ENCODE measurements at regions not wholly inside any gene's neighbourhood (a gene's known extent, or its start where the extent isn't known, plus 50 kb on each side); places are given as distances from the start of the nearest gene placed in this dataset.

DNA sequence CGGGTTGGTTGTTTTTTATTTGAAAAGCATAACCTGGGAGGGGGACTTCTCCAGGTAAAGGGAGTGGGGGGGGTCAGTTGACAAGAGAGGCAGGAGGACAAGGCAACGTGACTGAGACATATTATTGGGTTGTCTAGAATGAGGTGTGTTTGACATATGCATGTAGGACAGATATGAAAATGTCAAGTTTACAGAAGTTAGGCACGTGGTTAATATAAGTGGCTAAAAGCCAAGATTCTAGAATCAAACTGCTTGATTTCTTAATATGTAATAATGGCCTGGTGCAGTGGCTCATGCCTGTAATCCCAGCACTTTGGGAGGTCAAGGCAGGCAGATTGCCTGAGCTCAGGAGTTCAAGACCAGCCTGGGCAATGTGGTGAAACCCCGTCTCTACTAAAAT is 212.8 kb downstream of the SQOR start:
- H3K27me3 Mint-ChIP-seq: peaks cover 0 to 18% (median 10%) of the 10 kb centered on the region in 5 donors
- H3K36me3 Mint-ChIP-seq: peaks cover 0 to 2% (median 0%) of the 10 kb centered on the region in 5 donors
- Histone ChIP-seq H3K36me3 (ENCODE audit: control insufficient read depth in 2 of 3, insufficient read depth in 3 of 3, low read length in 3 of 3) (no peaks in the 10 kb centered on the region), H3K27ac (ENCODE audit: low read depth, low read length) (no peak overlapping the region), H3K4me3 (ENCODE audit: low read length) (no peak overlapping the region), H3K4me1 (ENCODE audit: control insufficient read depth in 2 of 2, insufficient read depth in 2 of 2, low read length in 2 of 2) (no peaks in the 10 kb centered on the region), H3K9me3 (ENCODE audit: control insufficient read depth in 2 of 3, low read length in 3 of 3) (no peaks in the 10 kb centered on the region), H3K27me3 (ENCODE audit: control insufficient read depth in 2 of 2, insufficient read depth in 2 of 2, low read length in 2 of 2) (peaks cover 0 to 3% of the 10 kb centered on the region in 2 donors)
- no peak overlapping the region for H3K4me3 Mint-ChIP-seq
- H3K4me1 Mint-ChIP-seq: no peaks in the 10 kb centered on the region
- intact Hi-C loops (cut with micrococcal nuclease): no loop called here
- ATAC-seq (no peak), DNase-seq (no peak)
- peaks cover 0 to 12% (median 7%) of the 10 kb centered on the region in 11 donors for H3K9me3 Mint-ChIP-seq
- CTCF ChIA-PET: no interaction called here
- no peak overlapping the region for H3K27ac Mint-ChIP-seq
- POLR2A ChIA-PET: no interaction called here

DNA sequence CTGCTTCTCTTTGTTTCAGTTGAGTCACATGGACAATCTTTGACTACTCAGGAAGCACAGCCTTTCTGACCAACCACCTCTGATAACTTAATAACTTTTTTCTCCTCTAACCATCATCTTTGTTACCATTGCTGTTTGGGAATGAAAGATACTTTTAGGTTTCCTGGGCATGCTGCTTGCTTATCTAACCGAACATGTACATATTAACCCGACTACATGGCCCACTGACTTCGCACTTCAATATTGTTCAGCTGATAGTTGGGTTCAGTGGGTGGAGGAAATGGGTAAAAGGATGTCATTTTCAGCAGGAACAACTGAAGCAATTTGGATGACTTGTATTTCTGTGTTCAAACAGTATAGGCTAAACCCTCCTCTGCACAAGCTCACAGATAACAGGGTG is 214.3 kb downstream of the SQOR start:
- CTCF ChIA-PET: interaction anchor here (0.7 kb wide), 1 partner anchor 16 kb away, joined by 4 read pairs; no protein-coding TSS in a partner anchor
- Mint-ChIP-seq H3K4me1 (no peaks in the 10 kb centered on the region), H3K9me3 (peaks cover 0 to 14% (median 7%) of the 10 kb centered on the region in 11 donors), H3K27ac (no peak overlapping the region), H3K4me3 (no peak overlapping the region), H3K36me3 (peaks cover 0 to 3% (median 0%) of the 10 kb centered on the region in 5 donors), H3K27me3 (peaks cover 0 to 17% (median 11%) of the 10 kb centered on the region in 5 donors)
- no peak for ATAC-seq
- H3K9me3 ChIP-seq (ENCODE audit: control insufficient read depth in 2 of 3, low read length in 3 of 3): no peaks in the 10 kb centered on the region
- no peak for DNase-seq
- no peaks in the 10 kb centered on the region for H3K4me1 ChIP-seq (ENCODE audit: control insufficient read depth in 2 of 2, insufficient read depth in 2 of 2, low read length in 2 of 2)
- H3K36me3 ChIP-seq (ENCODE audit: control insufficient read depth in 2 of 3, insufficient read depth in 3 of 3, low read length in 3 of 3): no peaks in the 10 kb centered on the region
- H3K27me3 ChIP-seq (ENCODE audit: control insufficient read depth in 2 of 2, insufficient read depth in 2 of 2, low read length in 2 of 2): peaks cover 0 to 3% of the 10 kb centered on the region in 2 donors
- intact Hi-C loops (cut with micrococcal nuclease): no loop called here
- H3K27ac ChIP-seq (ENCODE audit: low read depth, low read length): no peak overlapping the region
- H3K4me3 ChIP-seq (ENCODE audit: low read length): no peak overlapping the region
- POLR2A ChIA-PET: no interaction called here

DNA sequence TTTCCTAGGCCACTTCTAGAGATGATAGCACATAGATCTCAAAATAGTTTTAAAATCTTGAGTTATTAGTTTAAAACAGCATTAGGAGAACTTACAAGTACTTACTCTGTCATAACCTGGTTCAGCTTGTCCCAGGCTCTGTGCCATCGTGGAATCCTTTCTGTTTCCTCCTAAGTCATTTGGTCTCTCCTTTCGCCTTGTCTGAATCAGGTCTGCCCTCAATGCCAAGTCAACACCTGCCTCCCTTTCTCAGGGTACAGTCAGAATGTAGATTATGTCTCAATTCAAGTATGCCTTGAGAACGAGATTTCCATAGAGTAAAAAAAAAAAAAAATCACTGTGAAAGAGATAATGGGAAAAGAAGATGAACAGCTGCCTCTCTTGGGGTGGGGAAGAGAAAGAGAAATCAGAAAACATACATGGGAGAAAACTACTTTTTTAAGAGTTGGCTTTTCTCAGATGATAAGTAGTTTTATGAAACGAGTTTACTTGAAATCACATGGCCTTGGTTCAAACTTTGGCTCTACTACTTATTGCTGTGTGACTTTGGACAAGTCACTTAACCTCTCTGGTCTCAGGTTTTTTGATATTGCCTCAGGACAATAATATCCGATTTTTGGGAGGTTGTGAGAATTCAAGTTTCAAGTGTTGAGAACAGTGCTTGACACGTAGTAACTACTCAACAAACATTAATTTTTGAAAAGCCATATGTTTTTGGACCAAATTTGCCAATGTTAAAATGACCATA is 219.8 kb downstream of the SQOR start:
- peaks cover 0 to 3% of the 10 kb centered on the region in 2 donors for H3K27me3 ChIP-seq (ENCODE audit: control insufficient read depth in 2 of 2, insufficient read depth in 2 of 2, low read length in 2 of 2)
- peaks cover 0 to 11% (median 5%) of the 10 kb centered on the region in 11 donors for H3K9me3 Mint-ChIP-seq
- POLR2A ChIA-PET: no interaction called here
- CTCF ChIA-PET: no interaction called here
- peaks cover 0 to 18% (median 14%) of the 10 kb centered on the region in 5 donors for H3K27me3 Mint-ChIP-seq
- no peak overlapping the region for H3K4me3 ChIP-seq (ENCODE audit: low read length)
- DNase-seq: no peak
- H3K4me1 ChIP-seq (ENCODE audit: control insufficient read depth in 2 of 2, insufficient read depth in 2 of 2, low read length in 2 of 2): no peaks in the 10 kb centered on the region
- ATAC-seq: no peak
- H3K27ac ChIP-seq (ENCODE audit: low read depth, low read length): no peak overlapping the region
- intact Hi-C loops (cut with micrococcal nuclease): no loop called here
- no peaks in the 10 kb centered on the region for H3K9me3 ChIP-seq (ENCODE audit: control insufficient read depth in 2 of 3, low read length in 3 of 3)
- no peak overlapping the region for H3K27ac Mint-ChIP-seq
- H3K36me3 Mint-ChIP-seq: peaks cover 0 to 3% (median 0%) of the 10 kb centered on the region in 5 donors
- H3K4me3 Mint-ChIP-seq: no peak overlapping the region
- no peaks in the 10 kb centered on the region for H3K36me3 ChIP-seq (ENCODE audit: control insufficient read depth in 2 of 3, insufficient read depth in 3 of 3, low read length in 3 of 3)
- no peaks in the 10 kb centered on the region for H3K4me1 Mint-ChIP-seq

DNA sequence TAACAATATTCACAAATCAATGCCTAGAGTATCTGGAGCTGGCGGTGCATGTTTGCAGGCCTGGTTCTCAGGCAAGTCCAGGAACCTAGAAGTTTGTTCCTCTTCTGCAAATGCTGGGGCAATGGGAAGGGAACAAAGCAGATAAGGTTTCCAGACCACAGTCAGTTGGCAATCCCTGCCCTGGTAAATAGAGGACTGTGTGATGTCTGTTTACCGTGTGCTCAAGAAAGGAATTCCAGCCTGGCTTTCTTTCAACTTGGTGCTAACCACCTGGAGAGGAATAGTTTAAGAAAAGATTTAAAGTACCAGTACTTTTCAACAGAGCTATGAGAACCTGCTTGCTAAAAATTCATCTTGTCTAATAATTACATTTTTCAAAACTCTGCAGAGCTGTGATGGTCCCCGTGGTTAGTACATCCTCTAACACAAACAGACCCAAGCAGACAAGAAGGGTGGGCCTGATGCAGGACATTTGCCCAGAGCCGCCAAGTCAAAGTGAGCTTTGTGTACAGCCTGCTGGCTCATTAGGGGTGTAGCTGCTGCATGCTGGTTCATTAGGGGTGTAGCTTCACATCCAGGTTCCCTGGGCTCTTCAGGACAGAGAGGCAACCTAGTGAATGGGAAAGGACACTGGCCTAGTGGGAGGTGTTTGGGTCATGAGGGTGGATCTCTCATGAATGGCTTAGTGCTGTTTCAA is 220.5 kb downstream of the SQOR start:
- intact Hi-C loops (cut with micrococcal nuclease): no loop called here
- ChIA-PET POLR2A (no interaction called here), CTCF (no interaction called here)
- Histone ChIP-seq H3K4me3 (ENCODE audit: low read length) (no peak overlapping the region), H3K9me3 (ENCODE audit: control insufficient read depth in 2 of 3, low read length in 3 of 3) (no peaks in the 10 kb centered on the region), H3K27me3 (ENCODE audit: control insufficient read depth in 2 of 2, insufficient read depth in 2 of 2, low read length in 2 of 2) (peaks cover 0 to 3% of the 10 kb centered on the region in 2 donors), H3K4me1 (ENCODE audit: control insufficient read depth in 2 of 2, insufficient read depth in 2 of 2, low read length in 2 of 2) (no peaks in the 10 kb centered on the region), H3K36me3 (ENCODE audit: control insufficient read depth in 2 of 3, insufficient read depth in 3 of 3, low read length in 3 of 3) (no peaks in the 10 kb centered on the region), H3K27ac (ENCODE audit: low read depth, low read length) (no peak overlapping the region)
- ATAC-seq (no peak), DNase-seq (no peak)
- no peaks in the 10 kb centered on the region for H3K4me1 Mint-ChIP-seq
- no peak overlapping the region for H3K4me3 Mint-ChIP-seq
- H3K27me3 Mint-ChIP-seq: peaks cover 0 to 19% (median 14%) of the 10 kb centered on the region in 5 donors
- peaks cover 0 to 8% (median 3%) of the 10 kb centered on the region in 11 donors for H3K9me3 Mint-ChIP-seq
- peaks cover 0 to 3% (median 0%) of the 10 kb centered on the region in 5 donors for H3K36me3 Mint-ChIP-seq
- no peak overlapping the region for H3K27ac Mint-ChIP-seq

DNA sequence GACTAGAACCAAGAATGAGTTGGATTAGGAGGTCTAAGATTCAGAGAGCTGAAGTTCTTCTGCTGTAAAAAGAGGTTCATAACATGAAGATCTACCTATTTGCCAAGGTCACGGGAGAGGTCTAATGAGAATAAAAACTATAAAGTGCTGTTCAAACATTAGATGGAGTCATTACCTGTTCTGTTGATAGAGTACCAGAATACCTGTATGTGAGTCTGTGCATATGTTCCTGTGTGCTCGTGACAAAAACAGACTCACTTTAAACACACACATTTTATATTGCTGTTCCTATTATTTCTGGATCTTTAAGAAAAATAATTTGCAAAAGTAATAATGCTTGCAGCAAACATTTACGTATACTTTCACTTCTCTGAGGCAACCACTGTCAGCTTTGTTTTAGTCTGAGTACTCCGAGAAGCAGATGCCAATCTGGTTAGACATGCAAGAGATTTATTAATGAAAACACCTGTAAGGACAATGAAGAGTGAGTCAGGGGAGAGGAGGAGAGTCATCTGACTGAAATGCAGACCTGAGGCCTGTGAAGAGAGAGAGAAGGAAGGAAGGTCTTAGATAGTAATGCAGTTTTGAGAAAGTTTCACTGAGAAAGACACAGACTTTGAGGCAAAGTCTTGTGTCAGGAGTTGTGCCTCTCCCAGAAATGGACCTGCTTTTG is 221.2 kb downstream of the SQOR start:
- Mint-ChIP-seq H3K4me3 (no peak overlapping the region), H3K9me3 (peaks cover 0 to 6% (median 0%) of the 10 kb centered on the region in 11 donors), H3K4me1 (no peaks in the 10 kb centered on the region), H3K36me3 (peaks cover 0 to 3% (median 0%) of the 10 kb centered on the region in 5 donors), H3K27me3 (peaks cover 0 to 25% (median 17%) of the 10 kb centered on the region in 5 donors), H3K27ac (no peak overlapping the region)
- ChIA-PET CTCF (no interaction called here), POLR2A (no interaction called here)
- DNase-seq (no peak), ATAC-seq (no peak)
- peaks cover 0 to 3% of the 10 kb centered on the region in 2 donors for H3K27me3 ChIP-seq (ENCODE audit: control insufficient read depth in 2 of 2, insufficient read depth in 2 of 2, low read length in 2 of 2)
- intact Hi-C loops (cut with micrococcal nuclease): no loop called here
- no peaks in the 10 kb centered on the region for H3K36me3 ChIP-seq (ENCODE audit: control insufficient read depth in 2 of 3, insufficient read depth in 3 of 3, low read length in 3 of 3)
- H3K27ac ChIP-seq (ENCODE audit: low read depth, low read length): no peak overlapping the region
- H3K4me1 ChIP-seq (ENCODE audit: control insufficient read depth in 2 of 2, insufficient read depth in 2 of 2, low read length in 2 of 2): no peaks in the 10 kb centered on the region
- H3K4me3 ChIP-seq (ENCODE audit: low read length): no peak overlapping the region
- no peaks in the 10 kb centered on the region for H3K9me3 ChIP-seq (ENCODE audit: control insufficient read depth in 2 of 3, low read length in 3 of 3)

DNA sequence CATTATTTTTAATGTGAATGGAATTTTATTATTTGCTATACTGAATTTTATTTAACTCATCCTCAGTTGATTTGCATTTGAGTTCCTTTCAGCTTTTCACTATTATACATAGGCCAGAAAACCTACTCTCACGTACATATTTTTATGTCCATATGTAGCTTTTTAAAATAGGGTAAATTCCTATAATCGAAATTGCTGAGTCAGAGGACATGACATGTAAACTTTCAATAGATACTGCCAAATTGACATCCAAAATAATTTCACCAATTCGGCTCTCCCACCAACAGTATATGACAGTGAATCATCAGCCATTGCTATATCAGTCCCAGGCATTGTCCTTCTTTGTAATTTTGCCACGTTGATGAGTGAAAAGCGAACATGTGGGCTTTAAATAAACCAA is 222.5 kb downstream of the SQOR start:
- Histone ChIP-seq H3K4me1 (ENCODE audit: control insufficient read depth in 2 of 2, insufficient read depth in 2 of 2, low read length in 2 of 2) (no peaks in the 10 kb centered on the region), H3K27ac (ENCODE audit: low read depth, low read length) (no peak overlapping the region), H3K27me3 (ENCODE audit: control insufficient read depth in 2 of 2, insufficient read depth in 2 of 2, low read length in 2 of 2) (no peaks in the 10 kb centered on the region), H3K36me3 (ENCODE audit: control insufficient read depth in 2 of 3, insufficient read depth in 3 of 3, low read length in 3 of 3) (no peaks in the 10 kb centered on the region), H3K9me3 (ENCODE audit: control insufficient read depth in 2 of 3, low read length in 3 of 3) (no peaks in the 10 kb centered on the region), H3K4me3 (ENCODE audit: low read length) (no peak overlapping the region)
- H3K27me3 Mint-ChIP-seq: peaks cover 0 to 29% (median 17%) of the 10 kb centered on the region in 5 donors
- POLR2A ChIA-PET: no interaction called here
- H3K4me3 Mint-ChIP-seq: no peak overlapping the region
- no peak overlapping the region for H3K27ac Mint-ChIP-seq
- no peaks in the 10 kb centered on the region for H3K4me1 Mint-ChIP-seq
- peaks cover 0 to 6% (median 0%) of the 10 kb centered on the region in 11 donors for H3K9me3 Mint-ChIP-seq
- ATAC-seq: no peak
- intact Hi-C loops (cut with micrococcal nuclease): no loop called here
- peaks cover 0 to 3% (median 0%) of the 10 kb centered on the region in 5 donors for H3K36me3 Mint-ChIP-seq
- CTCF ChIA-PET: no interaction called here
- DNase-seq: no peak

Measured in naive thymus-derived CD4-positive, alpha-beta T cell (primary cell).